ENCODE measurements at regions not wholly inside any gene's neighbourhood (a gene's known extent, or its start where the extent isn't known, plus 50 kb on each side); places are given as distances from the start of the nearest gene placed in this dataset.

DNA sequence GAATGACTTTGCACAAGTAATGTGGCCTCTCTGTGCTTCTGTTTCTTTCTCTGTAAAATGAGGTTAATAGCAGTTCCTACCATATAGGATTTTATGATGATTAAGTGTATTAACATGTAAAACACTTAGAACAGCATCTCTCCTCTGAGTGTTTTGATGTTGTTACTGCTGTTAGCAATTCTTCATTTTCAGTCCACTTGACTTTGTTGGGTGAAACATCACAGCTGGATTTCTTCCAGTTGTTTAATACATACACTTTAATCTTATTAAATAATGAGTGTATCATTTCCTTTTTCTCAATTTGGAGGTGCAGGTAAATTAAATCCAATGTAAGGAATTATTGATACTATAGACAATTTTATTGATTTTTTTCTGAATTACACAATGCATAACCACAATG lies 113.6 kb downstream of the KDR start:
- TF ChIP-seq EZH2 (IDR thresholded peaks at IDR 0.05; ENCODE audit: low read depth), result no peak
- TF ChIP-seq, protein P1, sequence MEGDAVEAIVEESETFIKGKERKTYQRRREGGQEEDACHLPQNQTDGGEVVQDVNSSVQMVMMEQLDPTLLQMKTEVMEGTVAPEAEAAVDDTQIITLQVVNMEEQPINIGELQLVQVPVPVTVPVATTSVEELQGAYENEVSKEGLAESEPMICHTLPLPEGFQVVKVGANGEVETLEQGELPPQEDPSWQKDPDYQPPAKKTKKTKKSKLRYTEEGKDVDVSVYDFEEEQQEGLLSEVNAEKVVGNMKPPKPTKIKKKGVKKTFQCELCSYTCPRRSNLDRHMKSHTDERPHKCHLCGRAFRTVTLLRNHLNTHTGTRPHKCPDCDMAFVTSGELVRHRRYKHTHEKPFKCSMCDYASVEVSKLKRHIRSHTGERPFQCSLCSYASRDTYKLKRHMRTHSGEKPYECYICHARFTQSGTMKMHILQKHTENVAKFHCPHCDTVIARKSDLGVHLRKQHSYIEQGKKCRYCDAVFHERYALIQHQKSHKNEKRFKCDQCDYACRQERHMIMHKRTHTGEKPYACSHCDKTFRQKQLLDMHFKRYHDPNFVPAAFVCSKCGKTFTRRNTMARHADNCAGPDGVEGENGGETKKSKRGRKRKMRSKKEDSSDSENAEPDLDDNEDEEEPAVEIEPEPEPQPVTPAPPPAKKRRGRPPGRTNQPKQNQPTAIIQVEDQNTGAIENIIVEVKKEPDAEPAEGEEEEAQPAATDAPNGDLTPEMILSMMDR (conservative IDR thresholded peaks at IDR 0.05), result no peak

Data from PC-9 (cell line).